Bronchial epithelial cell (primary cell): ENCODE measurements at regions not wholly inside any gene's neighbourhood (a gene's known extent, or its start where the extent isn't known, plus 50 kb on each side); places are given as distances from the start of the nearest gene placed in this dataset.

Experiments used
- DNase-seq: peaks from one replicate; pipeline ENCODE4 v3.0.0-alpha.2; 2010; ENCODE audit warnings: low read depth
- FAIRE-seq: peaks from 2 replicates; lab custom pipeline; 2011; peaks lifted over from hg19 to GRCh38; lab: Jason Lieb, UNC
- H3K27me3 ChIP-seq: 2 replicates; pipeline ENCODE4 v1.5.1; 2011; ENCODE audit warnings: low read length; ENCODE audit not compliant: control insufficient read depth, insufficient read depth
- H3K36me3 ChIP-seq: 2 replicates; pipeline ENCODE4 v1.5.1; 2011; ENCODE audit warnings: low read length; ENCODE audit not compliant: control insufficient read depth, insufficient read depth
- H3K4me3 ChIP-seq: 2 replicates; pipeline ENCODE4 v1.5.1; 2011; ENCODE audit warnings: mild to moderate bottlenecking, low read depth, low read length, control low read depth
- CTCF ChIP-seq: IDR thresholded peaks from 2 replicates; pipeline ENCODE4 v1.5.1; 2011; ENCODE audit warnings: mild to moderate bottlenecking, moderate library complexity, low read length, control low read depth, inconsistent platforms; ENCODE audit not compliant: insufficient read depth, severe bottlenecking

GRCh38 chr5:24290536-24290935, 354.2 kb downstream of the CDH10 start:
- no peak for TF ChIP-seq CTCF
- no peak for DNase-seq
- Histone ChIP-seq H3K36me3 (no peaks in the 10 kb centered on the region), H3K4me3 (no peak overlapping the region), H3K27me3 (no peaks in the 10 kb centered on the region)
- FAIRE-seq = no peak

DNA sequence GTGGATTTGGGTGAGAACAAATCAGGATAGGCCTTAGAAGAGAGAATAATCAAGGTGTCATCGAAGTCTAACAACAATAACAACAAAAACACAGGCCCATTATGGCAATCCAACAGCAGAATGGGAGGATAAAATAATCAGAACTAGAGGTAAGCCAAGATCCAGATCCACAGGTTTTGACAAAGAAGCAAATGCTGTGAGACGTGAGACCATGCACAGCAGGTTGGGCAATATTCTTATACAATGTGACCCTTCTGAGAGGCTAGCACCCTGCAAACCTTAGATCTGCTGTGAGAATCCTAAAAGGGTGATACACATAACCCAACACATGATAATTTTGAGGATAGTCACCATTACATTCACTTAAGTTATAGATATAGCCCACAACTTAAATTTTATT, 352.9 kb downstream of the CDH10 start:
- DNase-seq (no peak), FAIRE-seq (no peak)
- TF ChIP-seq CTCF = no peak
- Histone ChIP-seq H3K27me3 (no peaks in the 10 kb centered on the region), H3K36me3 (no peaks in the 10 kb centered on the region), H3K4me3 (no peak overlapping the region)

DNA sequence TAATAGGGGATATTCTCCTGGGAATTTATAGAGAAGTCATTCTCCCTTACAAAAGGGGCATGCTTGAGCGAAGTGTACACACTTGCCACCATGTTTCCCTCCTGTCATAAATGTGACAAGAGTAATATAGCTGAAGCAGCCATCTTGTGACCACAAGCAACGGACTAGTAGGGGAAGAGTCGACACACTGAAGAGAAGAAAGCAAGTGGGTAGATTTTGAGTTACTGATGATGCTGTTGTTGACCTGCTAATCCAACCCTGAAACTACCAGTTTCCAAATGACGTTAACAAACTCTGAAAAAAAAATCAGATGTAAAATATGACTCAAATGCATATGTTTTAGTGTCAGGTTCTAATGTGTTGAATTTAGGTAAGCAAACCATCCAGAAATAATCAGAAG, 350.4 kb downstream of the CDH10 start:
- DNase-seq = no peak
- H3K4me3 ChIP-seq = no peak overlapping the region
- H3K27me3 ChIP-seq = no peaks in the 10 kb centered on the region
- no peak for TF ChIP-seq CTCF
- no peaks in the 10 kb centered on the region for H3K36me3 ChIP-seq
- no peak for FAIRE-seq

DNA sequence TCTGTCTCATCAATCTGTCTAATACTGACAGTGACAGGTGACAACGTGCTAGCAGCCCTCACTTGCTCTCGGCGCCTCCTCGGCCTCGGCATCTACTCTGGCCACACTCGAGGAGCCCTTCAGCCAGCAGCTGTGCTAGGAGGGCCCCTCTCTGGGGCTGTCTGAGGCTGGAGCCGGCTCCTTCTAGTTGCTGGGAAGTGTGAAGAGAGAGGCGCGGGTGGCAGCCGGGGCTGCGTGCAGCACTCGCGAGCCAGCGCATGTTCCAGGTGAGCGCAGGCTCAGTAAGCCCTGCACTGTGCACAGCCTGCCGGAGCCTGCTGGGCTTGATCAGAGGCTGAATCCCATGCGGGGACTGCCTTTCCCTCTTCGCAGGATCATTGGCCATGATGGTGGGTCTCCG, 330.7 kb downstream of the CDH10 start:
- no peaks in the 10 kb centered on the region for H3K27me3 ChIP-seq
- FAIRE-seq = no peak
- no peak for TF ChIP-seq CTCF
- no peak overlapping the region for H3K4me3 ChIP-seq
- no peak for DNase-seq
- no peaks in the 10 kb centered on the region for H3K36me3 ChIP-seq

DNA sequence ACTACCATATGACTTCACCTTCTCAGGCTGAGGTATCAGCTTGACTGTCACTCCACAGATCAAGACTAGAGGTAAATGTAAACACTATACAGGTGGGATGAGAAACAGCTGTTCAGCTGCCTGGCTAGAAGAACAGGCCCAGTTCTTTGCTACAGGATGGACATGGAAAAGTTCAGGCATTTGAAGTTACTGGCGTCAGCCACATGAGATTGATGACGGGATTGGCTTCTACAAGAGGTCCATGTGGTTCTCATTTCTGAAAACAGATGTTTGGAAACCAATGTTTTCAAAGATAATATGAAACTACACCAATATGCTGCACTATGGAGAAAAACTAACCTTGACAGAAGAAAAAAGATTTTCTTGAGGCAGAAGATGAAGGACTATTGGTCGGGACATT, 324.1 kb downstream of the CDH10 start:
- Histone ChIP-seq H3K4me3 (no peak overlapping the region), H3K27me3 (no peaks in the 10 kb centered on the region), H3K36me3 (no peaks in the 10 kb centered on the region)
- no peak for TF ChIP-seq CTCF
- no peak for FAIRE-seq
- DNase-seq = no peak

GRCh38 chr5:24325306-24325832, 319.4 kb downstream of the CDH10 start:
- FAIRE-seq (no peak), DNase-seq (no peak)
- Histone ChIP-seq H3K27me3 (no peaks in the 10 kb centered on the region), H3K36me3 (no peaks in the 10 kb centered on the region), H3K4me3 (no peak overlapping the region)
- no peak for TF ChIP-seq CTCF
